ENCODE measurements at regions not wholly inside any gene's neighbourhood (a gene's known extent, or its start where the extent isn't known, plus 50 kb on each side); places are given as distances from the start of the nearest gene placed in this dataset.

DNA sequence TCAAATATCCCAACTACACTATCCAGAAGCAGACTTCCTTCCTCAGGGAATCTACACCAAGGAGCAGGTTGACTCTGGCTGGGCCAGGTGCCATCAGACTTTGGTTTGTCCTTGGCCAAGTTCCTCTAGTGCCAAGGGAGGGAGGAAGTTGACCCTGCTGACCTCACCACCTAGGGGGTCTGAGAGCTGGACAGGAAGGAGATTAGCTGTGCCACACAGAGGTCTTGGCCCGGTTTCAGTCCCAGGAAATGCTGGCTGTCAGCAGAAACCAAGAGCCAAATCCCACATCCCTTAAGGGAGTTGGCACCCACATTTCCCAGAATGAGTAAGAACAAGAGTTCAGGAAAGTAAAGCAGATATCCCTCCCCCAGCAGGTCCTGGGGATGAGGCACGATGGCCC is 178.2 kb downstream of the SALL1 start:
- TF ChIP-seq, protein P1, sequence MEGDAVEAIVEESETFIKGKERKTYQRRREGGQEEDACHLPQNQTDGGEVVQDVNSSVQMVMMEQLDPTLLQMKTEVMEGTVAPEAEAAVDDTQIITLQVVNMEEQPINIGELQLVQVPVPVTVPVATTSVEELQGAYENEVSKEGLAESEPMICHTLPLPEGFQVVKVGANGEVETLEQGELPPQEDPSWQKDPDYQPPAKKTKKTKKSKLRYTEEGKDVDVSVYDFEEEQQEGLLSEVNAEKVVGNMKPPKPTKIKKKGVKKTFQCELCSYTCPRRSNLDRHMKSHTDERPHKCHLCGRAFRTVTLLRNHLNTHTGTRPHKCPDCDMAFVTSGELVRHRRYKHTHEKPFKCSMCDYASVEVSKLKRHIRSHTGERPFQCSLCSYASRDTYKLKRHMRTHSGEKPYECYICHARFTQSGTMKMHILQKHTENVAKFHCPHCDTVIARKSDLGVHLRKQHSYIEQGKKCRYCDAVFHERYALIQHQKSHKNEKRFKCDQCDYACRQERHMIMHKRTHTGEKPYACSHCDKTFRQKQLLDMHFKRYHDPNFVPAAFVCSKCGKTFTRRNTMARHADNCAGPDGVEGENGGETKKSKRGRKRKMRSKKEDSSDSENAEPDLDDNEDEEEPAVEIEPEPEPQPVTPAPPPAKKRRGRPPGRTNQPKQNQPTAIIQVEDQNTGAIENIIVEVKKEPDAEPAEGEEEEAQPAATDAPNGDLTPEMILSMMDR (IDR thresholded peaks at IDR 0.05) = no peak
- TF ChIP-seq POLR2A (IDR thresholded peaks at IDR 0.05) = no peak

All from adrenal gland (tissue), 5 donors.